Fibroblast of mammary gland (primary cell): ENCODE measurements at regions not wholly inside any gene's neighbourhood (a gene's known extent, or its start where the extent isn't known, plus 50 kb on each side); places are given as distances from the start of the nearest gene placed in this dataset.

Source experiments
- DNase-seq: peaks from one replicate; pipeline ENCODE4 v3.0.0-alpha.2; 2010; ENCODE audit warnings: low read depth
- H3K4me3 ChIP-seq: 2 replicates; pipeline ENCODE4 v1.5.1; 2011; ENCODE audit warnings: low read depth, mild to moderate bottlenecking, low read length, moderate library complexity; ENCODE audit not compliant: control insufficient read depth
- CTCF ChIP-seq: conservative IDR thresholded peaks from 2 replicates; pipeline ENCODE4 v1.5.1; 2011; ENCODE audit warnings: low read depth, low read length, inconsistent platforms; ENCODE audit not compliant: control insufficient read depth, insufficient read depth

- no peak for DNase-seq
- no peak overlapping the region for H3K4me3 ChIP-seq
- TF ChIP-seq CTCF, result no peak
Measured at GRCh38 chr10:42113158-42113450, 525.3 kb downstream of the ZNF33B start.

DNA sequence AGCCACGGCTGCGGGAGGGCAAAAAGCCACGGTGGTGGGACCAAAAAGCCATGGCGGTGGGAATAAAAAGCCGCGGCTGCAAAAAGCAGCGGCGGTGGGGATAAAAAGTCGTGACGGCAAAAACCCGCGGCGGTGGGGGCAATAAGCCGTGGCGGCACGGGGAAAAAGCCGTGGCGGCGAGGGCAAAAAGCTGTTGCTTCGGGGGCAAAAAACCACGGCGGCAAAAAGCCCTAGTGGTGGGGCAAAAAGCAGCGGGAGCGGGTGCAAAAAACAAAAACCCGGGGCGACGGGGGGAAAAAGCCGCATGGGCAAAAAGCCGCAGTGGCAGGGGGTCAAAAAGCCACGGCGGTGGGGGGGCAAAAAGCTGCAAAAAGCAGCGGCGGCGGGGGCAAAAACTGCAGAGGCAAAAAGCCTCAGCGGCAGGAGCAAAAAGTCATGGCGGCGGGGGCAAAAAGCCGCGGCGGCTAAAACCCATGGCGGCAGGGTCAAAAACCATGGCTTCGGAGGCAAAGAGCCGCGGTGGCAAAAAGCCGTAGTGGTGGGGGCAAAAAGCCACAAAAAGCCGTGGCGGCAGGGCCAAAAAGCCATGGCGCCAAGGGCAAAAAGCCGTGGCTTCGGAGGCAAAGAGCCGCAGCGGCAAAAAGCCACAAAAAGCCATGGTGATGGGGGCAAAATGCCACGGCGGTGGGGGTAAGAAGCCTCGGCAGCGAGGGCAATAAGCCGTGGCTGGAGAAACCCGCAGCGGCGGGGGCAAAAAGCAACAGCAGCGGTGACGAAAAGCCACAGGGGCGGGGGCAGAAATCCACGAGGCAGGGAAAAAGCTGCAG, 525.8 kb downstream of the ZNF33B start:
- no peak for DNase-seq
- no peak overlapping the region for H3K4me3 ChIP-seq
- no peak for TF ChIP-seq CTCF

- TF ChIP-seq CTCF, result no peak
- no peak overlapping the region for H3K4me3 ChIP-seq
Measured at GRCh38 chr10:42111661-42112330, 526.6 kb downstream of the ZNF33B start.

GRCh38 chr10:42111076-42111475, 527.3 kb downstream of the ZNF33B start:
- TF ChIP-seq CTCF, result no peak
- DNase-seq, result no peak
- no peak overlapping the region for H3K4me3 ChIP-seq

More at GRCh38 chr10:42111661-42112330, 526.6 kb downstream of the ZNF33B start:
- DNase-seq, result no peak
